NCI-H446 (cell line): ENCODE measurements at regions not wholly inside any gene's neighbourhood (a gene's known extent, or its start where the extent isn't known, plus 50 kb on each side); places are given as distances from the start of the nearest gene placed in this dataset.

Experiments
- DNase-seq, 2 experiments: peaks; one replicate each; lab custom pipeline; 2025; lab: John Stamatoyannopoulos, UW

DNA sequence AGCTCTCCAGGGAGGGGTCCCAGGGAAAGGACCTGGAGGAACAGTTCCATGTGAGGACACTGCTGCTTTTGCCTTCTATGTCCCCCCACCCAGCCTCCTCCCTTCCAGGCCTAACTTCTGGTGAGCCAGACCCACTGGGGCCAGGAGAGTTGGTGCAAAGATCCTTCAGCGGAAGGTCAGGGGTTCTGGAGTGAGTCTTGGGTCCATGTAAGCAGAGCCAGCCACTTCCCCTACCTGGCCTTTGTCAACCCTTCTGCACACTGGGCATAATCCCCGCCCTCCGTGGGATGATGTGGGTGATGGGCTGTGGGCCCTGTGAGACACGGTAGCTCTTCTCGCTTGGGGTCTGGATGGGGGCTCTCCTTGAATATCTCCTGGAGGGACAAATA is 76.9 kb downstream of the RHOB start:
- DNase-seq = no peak

DNA sequence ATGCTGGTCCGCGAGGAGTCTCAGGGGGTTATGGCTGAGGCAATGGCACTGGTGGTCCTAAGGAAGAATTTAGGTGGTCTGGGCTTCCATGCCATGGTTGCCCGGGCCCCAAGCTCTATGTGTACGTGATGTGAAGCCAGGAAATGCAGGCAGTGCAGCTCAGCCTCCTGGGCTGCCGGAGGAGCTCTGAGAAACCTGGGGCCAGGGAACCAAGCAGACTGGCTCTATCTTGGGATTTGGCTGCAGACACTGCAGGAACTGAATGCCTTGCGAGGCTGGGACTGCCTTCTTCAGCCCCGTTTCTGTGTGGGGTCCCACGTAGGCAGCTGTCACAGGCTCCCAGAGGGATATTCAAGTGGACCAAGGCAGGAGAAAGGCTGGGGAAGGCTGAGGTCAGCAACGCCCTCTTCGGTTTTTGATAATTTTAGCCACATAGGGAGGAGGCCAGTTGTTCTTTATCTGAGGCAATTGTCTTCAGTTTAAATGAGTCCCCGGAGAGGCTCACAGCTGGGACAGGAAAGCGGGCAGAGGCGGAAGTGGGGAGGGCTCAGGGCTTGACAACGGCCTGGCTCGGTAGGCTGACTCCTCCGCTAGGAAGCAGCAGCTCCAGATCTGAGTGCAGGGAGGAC is 77.7 kb downstream of the RHOB start:
- DNase-seq = no peak

DNA sequence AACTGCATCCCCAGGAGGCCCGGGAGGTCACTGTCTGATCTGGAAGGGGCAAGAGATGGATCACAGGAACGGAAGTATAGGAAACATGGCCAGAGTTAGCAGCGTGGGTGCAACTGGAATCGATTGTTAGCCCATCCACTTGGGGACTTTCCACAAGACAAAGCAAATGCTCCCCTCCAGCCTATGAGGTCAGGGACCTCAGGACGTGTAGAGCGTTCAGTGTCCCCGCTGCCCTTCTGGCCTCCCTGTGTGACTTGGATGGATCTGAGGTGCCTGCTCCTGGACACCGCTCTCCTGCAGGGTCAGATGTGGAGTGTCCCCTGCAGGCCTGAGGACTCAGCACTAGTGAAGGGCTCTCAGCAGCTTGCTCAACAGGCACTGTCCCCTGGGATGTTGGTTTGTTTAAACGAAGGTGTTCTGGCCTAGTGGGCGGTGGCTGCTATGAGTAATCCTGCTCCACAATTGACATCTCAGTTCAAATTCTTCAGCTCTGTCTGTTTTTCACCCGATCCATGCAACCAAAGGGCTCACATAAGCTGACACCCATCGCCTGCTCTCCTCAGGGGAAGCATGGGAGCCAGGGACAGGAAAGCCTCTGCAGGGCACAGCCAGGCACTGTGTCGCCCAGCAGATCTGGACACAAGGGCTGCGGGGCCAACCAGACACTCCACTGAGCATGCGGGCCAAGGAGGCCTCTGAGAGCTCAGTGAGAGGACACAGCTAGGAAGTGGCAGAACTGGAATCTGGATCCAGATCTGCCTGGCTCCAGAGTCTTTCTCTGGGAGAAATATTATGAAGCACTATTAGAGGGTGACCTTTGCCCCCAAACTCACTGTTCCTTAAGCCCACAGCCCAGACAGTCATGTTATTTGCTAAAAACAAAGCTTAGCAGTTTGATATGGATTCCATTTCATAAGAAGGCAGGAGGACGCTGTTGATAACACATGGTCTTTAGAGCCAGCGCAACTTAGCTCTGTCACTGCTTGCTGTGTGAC is 78.5 kb downstream of the RHOB start:
- DNase-seq = no peak

DNA sequence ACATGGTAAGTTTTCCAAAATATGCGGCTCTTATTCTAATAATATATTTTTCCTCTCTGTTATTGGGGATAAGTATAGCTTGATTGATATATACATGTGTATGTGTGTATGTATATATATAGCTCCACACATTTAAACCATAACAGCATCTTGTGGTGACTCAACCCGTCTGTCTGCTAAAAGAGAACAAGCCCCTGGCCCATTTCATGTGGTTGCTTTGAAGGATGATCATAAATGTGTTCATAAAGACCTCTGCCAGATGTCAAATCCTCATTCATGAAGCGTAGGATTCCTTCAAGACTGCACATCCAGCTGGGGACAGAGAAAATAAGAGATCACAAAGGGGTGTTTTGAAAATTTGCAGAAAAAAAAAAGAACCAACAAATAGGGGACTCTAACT is 79.3 kb downstream of the RHOB start:
- DNase-seq = no peak

DNA sequence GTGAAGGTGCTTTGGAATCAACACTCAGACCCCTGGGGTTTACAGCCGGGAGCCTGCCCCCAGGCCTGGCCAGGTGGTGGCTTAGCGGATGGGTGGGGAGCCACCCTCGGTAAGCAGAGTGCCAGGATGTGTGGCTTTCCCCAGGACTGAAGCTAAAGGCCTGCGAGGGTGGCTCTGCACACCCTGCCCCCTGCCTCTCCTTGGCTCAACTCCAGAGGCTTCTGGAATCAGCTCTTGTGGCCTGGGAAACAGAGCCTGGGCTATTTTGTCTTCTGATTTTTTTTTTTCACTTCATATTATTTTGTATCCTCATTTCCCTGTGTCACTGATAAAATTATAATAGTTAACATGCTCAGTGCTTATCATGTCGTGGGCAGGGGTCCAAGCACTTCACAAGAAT is 79.8 kb downstream of the RHOB start:
- peak in 1 of 2 experiments; percentile 43 for DNase-seq

DNA sequence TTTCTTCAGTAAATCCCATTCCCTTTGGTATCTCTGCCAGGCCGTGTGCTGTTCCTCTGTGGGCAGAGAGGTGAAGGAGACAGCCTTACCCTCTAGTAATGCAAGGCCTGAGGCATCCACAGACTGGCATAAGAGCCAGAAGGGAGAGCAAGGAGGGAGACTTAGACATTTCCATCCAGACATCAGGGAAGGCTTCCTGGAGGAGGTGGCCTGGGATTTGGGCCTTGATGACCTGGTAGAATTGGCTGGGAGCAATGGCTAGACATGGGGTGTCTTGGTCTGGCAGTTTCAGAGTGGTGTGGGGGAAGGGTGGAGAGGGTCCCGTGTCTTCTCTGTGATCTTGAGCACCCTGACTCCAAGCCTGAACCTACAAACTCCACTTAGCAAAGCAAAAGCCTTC is 81.8 kb downstream of the RHOB start:
- DNase-seq = no peak

DNA sequence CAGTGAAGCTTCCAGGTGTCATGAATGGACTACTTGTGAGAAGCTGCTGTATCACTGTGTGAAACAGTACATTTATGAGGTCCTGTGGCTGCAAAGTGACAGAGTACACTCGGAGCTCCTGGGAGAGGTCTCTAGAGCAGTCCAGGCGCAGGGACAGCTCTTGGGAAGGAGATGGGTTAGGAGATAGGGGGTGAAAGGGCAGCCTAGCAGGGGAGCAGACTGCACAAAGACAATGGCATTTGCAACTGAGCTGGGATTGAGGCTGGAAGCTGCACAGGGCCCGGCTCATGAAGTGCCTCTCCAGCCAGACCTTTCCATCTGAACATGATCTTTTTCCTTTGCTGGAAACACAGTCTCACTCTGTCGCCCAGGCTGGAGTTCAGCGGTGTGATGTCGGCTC is 83.6 kb downstream of the RHOB start:
- no peak for DNase-seq

DNA sequence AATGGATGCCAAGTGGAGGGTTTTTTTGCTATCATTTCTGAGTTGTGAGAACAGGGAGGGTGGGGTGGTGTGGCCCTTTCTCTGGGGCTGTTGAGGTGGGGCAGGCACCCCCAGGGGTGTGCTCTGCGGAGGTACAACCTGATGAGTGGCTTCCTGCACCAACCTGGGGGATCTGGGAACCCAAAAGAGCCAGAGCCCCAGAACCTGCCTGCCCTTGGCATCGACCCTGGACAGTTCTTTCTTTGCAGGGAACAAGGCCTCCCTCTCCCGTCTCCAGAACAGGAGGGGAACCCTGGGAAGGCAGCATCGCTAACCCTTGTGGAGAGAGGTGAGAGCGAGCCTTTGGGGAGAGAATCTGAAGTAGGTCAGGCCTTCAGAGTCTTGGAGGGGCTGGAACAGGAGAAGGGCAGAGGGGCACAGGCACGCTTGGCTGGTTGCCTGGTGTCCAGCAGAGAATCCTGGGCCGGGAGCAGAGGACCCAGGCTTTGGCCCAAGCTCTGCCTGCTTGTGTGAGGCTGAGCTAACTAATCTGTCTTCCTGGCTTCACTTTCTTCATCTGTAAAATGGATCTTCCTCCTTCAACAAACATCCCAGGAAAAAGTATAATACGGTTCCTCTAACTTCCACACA is 84.9 kb downstream of the RHOB start:
- no peak for DNase-seq

DNA sequence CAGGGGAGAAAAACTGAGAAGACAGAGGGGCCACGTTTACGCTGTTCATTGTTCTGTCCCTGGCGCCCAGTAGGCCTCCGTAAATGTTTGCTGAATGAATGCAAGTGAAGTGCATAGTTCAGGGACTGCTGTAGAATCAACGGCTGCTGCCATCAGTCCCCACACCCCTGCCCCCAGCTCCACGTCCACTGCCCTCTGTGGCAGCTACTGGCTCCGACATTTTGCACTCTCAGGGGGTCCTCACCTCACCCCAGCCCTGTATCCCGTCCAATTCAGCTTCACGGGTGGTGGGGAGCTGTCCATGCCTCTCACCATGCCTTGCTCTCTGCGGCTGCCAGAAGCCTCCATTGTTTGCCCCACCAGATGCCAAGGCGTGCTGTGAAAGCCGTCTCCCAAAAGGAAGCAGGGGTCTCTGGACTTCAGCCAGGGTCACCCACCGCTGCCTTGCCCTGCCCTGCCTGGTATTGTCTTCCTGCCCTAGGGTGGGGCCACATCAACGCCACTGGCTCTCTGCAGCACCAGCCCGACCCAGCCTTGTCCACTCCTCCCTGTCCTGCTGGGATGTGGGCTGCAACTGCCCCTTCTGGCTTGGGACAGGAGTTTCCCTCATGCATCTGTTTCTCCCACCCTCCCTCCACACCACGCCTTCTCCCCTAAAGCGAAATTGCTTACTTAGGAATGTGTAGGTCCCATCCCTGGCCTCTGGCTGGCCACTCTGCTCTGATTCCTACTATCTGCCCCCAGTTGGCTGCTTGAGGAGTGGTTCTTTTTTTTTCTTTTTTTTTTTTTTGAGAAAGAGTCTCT is 86.0 kb downstream of the RHOB start:
- no peak for DNase-seq

DNA sequence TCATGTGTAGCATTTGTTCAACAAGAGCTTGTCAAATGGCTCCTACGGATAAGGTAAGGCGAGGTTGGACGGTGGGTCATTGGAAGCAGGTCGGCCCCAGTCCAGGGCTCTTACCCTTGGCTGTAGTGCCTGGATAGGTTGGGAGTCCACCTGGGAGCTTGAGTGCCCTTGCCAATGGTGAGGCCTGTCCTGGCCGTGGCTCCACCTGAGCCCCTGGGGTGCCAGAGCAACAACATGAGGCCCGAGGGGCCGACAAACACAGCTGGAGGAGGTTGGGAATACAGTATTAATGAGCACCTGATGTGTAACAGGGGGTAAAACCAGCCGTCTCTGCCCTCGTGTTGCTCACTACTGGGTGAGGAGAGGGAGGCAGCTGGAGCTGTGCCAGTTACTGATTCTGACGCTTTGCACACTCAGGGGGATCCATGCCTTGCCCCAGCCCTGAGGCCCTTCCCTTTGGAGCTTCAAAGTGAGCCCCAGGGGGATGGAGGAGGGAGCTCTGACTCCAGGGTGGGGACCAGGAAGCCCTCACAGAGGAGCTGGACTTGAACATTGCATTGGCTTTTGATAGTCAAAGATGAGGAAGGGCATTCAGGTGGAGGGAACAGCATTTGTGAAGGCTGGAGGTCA is 87.2 kb downstream of the RHOB start:
- no peak for DNase-seq

DNA sequence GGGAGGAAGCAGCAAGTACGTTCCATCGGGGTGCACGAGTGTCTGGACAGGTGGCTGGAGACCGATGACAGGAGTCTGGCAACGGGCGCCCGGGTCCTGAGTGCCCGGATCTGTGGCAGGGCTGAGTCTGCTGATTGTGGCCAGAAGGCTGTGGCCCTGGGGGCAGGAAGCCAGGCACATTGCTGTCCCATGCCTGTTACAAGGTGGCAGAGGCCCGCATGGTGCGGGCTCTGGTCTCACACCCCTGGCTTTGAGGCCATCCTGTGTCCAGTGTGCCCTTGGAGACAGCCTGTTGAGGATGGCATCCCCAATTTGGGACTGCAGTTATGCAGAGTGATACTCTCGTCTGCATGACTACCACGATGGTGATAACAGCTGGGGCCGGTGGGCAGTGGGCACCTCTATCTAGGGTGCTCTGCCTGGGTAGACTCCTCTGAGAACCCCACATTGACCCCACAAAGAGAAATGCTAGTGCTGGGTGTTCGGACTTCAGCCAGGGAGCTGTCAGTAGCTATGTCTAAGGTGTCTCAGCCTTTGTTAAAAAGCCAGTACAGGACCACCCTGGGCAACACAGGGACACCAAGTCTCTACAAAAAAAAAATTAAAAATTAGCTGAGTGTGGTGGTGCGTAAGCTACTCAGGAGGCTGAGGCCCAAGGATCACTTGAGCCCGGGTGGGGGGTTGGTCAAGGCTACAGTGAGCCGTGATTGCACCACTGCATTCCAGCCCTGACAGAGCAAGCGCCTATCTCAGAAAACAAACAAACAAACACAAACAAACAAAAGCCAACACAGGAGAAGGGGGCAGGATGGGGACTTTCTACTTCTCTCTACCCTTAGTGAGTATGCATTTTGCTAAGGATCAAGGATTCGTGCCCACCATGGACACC is 88.3 kb downstream of the RHOB start:
- no peak for DNase-seq

DNA sequence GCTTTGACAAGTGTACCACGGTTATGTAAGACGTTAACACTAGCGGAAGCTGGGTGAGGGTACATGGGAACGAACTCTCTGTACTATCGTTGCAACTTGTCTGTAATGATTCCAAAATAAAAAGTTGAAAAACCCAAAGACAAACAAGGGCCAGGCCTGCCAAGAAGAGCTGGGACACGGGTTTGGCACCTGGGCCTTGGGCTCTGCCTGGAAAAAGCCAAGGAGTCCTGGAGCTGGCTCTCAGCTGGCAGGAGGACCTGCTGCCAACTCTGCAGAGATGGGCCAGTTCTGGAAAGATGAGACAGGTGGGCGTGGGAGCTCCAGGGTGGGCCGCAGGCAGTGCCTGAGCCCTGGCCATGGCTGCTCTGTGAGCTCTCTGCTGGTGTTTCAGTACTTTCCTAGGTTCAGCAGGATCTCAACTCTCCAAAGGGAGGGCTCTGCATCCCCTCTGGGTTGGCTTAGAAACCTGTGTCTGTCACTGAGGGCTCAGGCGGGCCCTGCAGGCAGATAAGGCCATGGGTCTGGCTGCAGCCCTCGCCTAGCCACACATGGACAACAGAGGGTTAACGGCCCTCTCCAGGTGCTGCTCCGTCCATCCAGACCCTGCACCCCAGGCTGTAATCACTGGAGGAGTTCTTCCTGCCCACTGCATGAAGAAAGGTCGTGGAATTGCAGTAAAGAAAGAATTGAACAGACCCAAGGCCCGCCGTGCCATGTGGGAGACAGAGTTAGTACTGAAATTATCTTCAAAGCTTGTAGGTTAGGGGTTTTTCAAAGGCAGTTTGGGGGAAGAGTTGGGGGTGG is 89.9 kb downstream of the RHOB start:
- DNase-seq = peak; percentile 36 to 68

DNA sequence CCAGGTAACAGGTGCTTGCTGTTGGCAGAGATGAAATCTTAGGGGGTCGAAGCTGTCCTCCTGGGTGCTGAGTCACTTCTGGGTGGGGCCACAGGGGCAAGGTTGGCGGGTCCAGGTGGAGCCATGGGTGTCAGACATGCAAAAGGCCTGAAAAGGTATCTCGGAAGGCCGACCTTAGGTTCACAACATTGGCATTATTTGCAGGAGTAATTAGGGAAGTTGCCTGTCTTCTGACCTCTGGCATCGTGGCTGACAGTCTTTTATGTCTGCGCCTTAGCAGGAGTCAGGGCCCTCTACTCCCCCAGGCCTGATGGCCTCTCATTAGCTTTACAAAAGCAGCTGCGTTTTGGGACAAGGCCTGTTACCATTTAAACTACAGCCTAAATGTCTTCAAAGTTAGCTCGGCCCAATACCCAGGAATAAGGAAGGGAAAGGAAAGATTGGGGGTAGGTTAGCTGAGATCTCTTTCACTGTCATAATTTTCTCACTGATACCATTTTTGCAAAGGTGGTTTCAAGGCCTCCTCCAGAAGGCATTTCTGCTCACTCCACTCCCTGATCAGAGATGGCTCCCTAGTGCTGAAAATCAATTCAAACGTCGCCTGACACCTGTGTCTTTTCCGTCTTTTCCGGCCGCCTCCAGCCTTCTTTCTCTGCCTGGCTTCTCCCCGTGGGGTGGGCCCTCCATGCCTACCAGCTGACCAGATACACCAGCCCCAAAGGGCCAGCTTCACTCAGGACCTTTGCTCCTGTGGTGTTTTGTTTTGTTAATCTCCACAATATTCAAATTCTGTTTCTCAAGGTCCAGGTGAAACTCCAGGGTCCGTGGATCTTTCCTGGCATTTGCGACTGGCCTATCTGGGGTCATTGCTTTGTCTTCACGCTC is 90.8 kb downstream of the RHOB start:
- no peak for DNase-seq

DNA sequence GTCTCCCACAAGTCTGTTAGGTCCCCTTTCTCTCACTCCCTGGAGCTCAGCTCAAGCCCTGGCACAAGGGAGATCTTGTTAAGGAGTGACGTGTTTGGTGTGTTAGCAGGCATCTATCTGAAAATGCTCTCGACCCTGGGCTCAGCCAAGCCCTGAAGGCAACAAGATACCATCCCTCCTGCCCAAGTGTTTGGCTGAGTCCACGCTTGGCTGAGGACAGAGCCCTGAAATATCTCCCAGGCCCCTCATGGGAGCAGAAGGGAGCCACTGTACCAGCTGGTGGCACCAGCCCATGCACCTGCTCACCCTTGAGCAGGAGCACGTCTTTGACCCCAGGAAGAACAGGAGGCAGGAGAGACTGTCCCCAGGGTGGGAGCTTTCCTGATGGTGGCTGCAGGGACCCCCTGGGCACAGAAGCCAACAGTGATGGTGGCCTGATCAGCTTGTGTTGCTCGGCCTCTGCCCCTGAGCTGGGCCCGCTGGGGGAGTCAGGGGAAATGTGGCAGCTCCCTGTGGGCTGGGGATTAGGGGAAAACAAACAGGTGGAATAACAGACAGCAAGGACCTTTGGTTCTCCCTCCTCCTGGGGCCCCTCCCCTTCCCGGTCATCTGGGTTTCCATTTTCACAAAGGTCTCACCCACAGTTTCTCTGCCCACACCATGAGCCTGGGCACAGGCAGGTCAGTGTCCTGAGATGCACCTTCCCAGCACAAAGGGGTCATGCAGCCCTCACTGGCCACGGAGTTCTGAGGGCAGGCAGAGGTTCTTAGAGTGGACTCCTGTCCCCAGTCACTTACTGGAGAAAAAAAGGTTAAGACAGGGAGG is 91.6 kb downstream of the RHOB start:
- DNase-seq = peak; percentile 33 to 57

DNA sequence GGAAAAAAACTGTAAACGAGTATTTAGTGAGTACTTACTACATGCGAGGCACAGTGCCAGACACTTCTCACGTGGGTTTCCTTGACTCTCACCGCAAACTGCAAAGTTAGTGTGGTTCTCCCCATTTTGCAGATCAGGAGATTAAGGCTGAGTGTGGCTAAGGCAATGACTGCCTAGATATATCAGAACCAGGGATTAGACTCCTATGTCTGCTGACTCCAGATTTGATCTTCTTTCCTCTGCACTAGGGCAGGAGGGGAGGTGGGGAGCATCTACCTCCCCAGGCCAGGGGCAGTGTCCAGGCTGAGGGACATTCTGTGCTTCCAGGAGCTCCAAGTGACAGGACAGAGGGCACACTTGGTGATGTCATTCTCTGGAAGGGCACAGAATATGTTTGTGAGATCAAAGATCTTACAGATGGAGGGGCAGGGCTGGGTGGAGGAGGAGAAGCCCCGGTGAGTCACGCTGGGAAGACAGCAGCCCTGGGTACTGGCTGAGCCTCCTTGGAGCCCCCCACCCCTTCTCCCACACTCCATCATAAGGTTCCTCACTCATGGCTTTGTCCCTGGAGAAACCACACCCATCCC is 92.4 kb downstream of the RHOB start:
- DNase-seq = peak in 1 of 2 experiments; percentile 36

DNA sequence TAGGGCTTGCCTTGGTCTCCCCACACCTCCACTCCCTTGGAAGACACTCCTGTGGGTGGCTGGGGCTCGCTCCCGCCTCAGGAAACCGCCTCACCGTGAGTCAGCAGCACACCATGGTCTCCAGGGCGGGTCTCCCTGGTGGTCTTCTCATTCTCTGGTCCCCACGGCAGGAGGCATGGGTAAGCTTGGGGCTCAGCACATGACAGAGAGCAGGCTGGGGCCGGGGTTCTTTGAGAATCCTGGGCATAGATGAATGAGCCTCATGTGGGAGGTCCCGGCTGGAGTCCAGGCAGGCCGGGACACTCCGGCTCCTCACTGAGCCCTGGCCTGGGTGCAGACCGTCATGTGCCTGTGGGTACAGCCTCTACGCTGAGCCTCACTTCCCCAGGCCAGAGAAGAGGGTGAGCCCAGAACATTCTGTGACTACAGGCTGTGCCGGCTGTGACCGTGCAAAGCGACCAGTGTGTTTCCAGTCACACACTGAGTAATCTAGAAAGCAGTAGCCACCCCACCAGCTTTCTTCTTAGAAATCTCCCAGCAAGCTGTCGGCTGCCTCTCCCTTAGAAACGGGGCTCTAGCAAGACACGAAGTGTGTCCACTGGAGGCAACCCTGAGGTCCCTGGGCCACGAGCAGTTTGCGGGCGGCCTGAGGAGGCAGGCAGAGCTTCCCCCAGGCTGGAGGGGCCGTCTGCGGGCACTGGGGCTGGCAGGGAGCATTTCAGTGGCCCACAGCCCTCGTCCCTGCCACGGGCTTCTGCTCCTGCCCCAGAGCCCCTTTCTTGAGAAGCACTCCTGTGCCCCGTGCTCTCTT is 93.1 kb downstream of the RHOB start:
- no peak for DNase-seq
